H1 (cell line): ENCODE measurements at regions not wholly inside any gene's neighbourhood (a gene's known extent, or its start where the extent isn't known, plus 50 kb on each side); places are given as distances from the start of the nearest gene placed in this dataset.

Source experiments
- CBX5 ChIP-seq: fragments of 300-800, 300-1000 bp; sonication (generic); IDR thresholded peaks from 2 replicates; pipeline ENCODE4 v1.7.1; 2016; ENCODE audit warnings: antibody characterized with exemption, low read length, low read depth
- HDAC2 ChIP-seq, 2 experiments: fragments of 300-600 bp in 1 of 2; sonication (generic) in 1 of 2; IDR thresholded peaks; 2 replicates each; pipeline ENCODE4 v1.6.1; 2011 to 2012; ENCODE audit warnings: low read depth in 2 of 2, low read length in 2 of 2, mild to moderate bottlenecking in 2 of 2, moderate library complexity in 2 of 2, borderline replicate concordance in 1 of 2, inconsistent platforms in 1 of 2
- KDM5A ChIP-seq: fragments of 200-600 bp; IDR thresholded peaks from 2 replicates; pipeline ENCODE4 v1.7.1; 2012; ENCODE audit warnings: mild to moderate bottlenecking, low read length, inconsistent platforms, mixed read lengths
- RAD21 ChIP-seq, 2 experiments: IDR thresholded peaks in 1 of 2; conservative IDR thresholded peaks in 1 of 2; 2 replicates each; pipeline ENCODE4 v1.6.1; 2011; ENCODE audit warnings: low read depth in 2 of 2, low read length in 2 of 2, improper control_type of control experiment in 1 of 2, inconsistent platforms in 1 of 2, mild to moderate bottlenecking in 1 of 2, moderate library complexity in 1 of 2
- SIX5 ChIP-seq: IDR thresholded peaks from 2 replicates; pipeline ENCODE4 v1.6.1; 2011; ENCODE audit warnings: mild to moderate bottlenecking, low read depth, low read length
- SRF ChIP-seq: IDR thresholded peaks from 2 replicates; pipeline ENCODE4 v1.6.1; 2011; ENCODE audit warnings: mild to moderate bottlenecking, low read depth, low read length, moderate library complexity
- TF ChIP-seq, protein P1 (sequence below): fragments of 300-600 bp; sonication (generic); IDR thresholded peaks from 2 replicates; pipeline ENCODE4 v1.7.1; 2012; ENCODE audit warnings: low read length, moderate library complexity, mild to moderate bottlenecking, inconsistent platforms; ENCODE audit not compliant: insufficient replicate concordance
- TF ChIP-seq, protein P2 (sequence below), 3 experiments: IDR thresholded peaks; 1 replicate in 2 of 3; 2 replicates in 1 of 3; pipeline versions ENCODE4 v1.5.1 to v1.6.1; 2011; ENCODE audit warnings: low read length in 3 of 3, mild to moderate bottlenecking in 3 of 3, inconsistent platforms in 2 of 3, low read depth in 1 of 3, moderate library complexity in 1 of 3; ENCODE audit not compliant: insufficient read depth in 1 of 3; ENCODE audit errors: control extremely low read depth in 1 of 3

DNA sequence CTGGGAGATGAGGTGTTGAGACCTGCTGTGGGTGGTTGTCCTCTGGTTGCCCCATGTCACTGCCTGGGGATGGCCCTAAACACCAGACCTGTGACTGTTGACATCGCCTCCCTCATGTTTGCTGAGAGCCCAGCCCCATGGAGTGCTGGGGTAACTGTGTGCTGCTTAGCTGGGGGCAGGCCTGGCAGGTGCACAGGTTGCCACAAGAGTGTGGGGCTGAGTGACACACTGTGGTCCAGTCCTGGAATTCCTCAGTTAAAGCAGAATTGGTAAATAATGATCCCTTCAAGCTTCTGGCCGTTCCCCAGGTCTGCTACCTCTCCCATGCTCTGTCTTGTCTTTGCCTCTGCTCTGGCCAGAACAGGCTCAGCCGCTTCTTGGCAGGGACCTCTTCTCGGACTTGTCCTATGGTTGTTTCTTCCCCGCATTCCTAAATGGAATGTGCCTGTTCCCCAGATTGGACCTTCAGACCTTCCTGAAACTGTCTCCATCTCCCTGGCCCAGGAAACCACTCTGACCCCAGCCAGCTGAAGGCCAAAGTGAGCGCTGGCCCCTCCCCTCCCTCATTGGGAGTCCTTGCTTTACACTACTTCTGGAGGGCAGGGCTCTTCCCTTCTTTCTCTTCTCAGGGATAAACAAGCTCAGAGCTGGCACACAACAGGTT is 61.2 kb upstream of the PITX1 start (continued):
- TF ChIP-seq, protein P1, sequence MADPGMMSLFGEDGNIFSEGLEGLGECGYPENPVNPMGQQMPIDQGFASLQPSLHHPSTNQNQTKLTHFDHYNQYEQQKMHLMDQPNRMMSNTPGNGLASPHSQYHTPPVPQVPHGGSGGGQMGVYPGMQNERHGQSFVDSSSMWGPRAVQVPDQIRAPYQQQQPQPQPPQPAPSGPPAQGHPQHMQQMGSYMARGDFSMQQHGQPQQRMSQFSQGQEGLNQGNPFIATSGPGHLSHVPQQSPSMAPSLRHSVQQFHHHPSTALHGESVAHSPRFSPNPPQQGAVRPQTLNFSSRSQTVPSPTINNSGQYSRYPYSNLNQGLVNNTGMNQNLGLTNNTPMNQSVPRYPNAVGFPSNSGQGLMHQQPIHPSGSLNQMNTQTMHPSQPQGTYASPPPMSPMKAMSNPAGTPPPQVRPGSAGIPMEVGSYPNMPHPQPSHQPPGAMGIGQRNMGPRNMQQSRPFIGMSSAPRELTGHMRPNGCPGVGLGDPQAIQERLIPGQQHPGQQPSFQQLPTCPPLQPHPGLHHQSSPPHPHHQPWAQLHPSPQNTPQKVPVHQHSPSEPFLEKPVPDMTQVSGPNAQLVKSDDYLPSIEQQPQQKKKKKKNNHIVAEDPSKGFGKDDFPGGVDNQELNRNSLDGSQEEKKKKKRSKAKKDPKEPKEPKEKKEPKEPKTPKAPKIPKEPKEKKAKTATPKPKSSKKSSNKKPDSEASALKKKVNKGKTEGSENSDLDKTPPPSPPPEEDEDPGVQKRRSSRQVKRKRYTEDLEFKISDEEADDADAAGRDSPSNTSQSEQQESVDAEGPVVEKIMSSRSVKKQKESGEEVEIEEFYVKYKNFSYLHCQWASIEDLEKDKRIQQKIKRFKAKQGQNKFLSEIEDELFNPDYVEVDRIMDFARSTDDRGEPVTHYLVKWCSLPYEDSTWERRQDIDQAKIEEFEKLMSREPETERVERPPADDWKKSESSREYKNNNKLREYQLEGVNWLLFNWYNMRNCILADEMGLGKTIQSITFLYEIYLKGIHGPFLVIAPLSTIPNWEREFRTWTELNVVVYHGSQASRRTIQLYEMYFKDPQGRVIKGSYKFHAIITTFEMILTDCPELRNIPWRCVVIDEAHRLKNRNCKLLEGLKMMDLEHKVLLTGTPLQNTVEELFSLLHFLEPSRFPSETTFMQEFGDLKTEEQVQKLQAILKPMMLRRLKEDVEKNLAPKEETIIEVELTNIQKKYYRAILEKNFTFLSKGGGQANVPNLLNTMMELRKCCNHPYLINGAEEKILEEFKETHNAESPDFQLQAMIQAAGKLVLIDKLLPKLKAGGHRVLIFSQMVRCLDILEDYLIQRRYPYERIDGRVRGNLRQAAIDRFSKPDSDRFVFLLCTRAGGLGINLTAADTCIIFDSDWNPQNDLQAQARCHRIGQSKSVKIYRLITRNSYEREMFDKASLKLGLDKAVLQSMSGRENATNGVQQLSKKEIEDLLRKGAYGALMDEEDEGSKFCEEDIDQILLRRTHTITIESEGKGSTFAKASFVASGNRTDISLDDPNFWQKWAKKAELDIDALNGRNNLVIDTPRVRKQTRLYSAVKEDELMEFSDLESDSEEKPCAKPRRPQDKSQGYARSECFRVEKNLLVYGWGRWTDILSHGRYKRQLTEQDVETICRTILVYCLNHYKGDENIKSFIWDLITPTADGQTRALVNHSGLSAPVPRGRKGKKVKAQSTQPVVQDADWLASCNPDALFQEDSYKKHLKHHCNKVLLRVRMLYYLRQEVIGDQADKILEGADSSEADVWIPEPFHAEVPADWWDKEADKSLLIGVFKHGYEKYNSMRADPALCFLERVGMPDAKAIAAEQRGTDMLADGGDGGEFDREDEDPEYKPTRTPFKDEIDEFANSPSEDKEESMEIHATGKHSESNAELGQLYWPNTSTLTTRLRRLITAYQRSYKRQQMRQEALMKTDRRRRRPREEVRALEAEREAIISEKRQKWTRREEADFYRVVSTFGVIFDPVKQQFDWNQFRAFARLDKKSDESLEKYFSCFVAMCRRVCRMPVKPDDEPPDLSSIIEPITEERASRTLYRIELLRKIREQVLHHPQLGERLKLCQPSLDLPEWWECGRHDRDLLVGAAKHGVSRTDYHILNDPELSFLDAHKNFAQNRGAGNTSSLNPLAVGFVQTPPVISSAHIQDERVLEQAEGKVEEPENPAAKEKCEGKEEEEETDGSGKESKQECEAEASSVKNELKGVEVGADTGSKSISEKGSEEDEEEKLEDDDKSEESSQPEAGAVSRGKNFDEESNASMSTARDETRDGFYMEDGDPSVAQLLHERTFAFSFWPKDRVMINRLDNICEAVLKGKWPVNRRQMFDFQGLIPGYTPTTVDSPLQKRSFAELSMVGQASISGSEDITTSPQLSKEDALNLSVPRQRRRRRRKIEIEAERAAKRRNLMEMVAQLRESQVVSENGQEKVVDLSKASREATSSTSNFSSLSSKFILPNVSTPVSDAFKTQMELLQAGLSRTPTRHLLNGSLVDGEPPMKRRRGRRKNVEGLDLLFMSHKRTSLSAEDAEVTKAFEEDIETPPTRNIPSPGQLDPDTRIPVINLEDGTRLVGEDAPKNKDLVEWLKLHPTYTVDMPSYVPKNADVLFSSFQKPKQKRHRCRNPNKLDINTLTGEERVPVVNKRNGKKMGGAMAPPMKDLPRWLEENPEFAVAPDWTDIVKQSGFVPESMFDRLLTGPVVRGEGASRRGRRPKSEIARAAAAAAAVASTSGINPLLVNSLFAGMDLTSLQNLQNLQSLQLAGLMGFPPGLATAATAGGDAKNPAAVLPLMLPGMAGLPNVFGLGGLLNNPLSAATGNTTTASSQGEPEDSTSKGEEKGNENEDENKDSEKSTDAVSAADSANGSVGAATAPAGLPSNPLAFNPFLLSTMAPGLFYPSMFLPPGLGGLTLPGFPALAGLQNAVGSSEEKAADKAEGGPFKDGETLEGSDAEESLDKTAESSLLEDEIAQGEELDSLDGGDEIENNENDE: no peak
- TF ChIP-seq HDAC2 (IDR thresholded peaks at IDR 0.05; ENCODE audit: borderline replicate concordance in 1 of 2, low read depth in 2 of 2, low read length in 2 of 2): no peak
- no peak for TF ChIP-seq SRF
- TF ChIP-seq, protein P2, sequence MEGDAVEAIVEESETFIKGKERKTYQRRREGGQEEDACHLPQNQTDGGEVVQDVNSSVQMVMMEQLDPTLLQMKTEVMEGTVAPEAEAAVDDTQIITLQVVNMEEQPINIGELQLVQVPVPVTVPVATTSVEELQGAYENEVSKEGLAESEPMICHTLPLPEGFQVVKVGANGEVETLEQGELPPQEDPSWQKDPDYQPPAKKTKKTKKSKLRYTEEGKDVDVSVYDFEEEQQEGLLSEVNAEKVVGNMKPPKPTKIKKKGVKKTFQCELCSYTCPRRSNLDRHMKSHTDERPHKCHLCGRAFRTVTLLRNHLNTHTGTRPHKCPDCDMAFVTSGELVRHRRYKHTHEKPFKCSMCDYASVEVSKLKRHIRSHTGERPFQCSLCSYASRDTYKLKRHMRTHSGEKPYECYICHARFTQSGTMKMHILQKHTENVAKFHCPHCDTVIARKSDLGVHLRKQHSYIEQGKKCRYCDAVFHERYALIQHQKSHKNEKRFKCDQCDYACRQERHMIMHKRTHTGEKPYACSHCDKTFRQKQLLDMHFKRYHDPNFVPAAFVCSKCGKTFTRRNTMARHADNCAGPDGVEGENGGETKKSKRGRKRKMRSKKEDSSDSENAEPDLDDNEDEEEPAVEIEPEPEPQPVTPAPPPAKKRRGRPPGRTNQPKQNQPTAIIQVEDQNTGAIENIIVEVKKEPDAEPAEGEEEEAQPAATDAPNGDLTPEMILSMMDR (IDR thresholded peaks at IDR 0.05; ENCODE audit: control extremely low read depth in 1 of 3, insufficient read depth in 1 of 3, low read depth in 1 of 3, low read length in 3 of 3): no peak
- TF ChIP-seq CBX5: no peak
- no peak for TF ChIP-seq KDM5A
- no peak for TF ChIP-seq SIX5
- TF ChIP-seq RAD21 (IDR thresholded peaks at IDR 0.05 in 1 of 2, conservative IDR thresholded peaks at IDR 0.05 in 1 of 2; ENCODE audit: low read depth in 2 of 2, low read length in 2 of 2): no peak
